ENCODE measurements at regions not wholly inside any gene's neighbourhood (a gene's known extent, or its start where the extent isn't known, plus 50 kb on each side); places are given as distances from the start of the nearest gene placed in this dataset.
"Not testable (repeated sequence)": the region's sequence is repeated elsewhere in the genome, so short reads cannot be mapped to it uniquely, and the experiment has no call there.

GRCh38 chr10:3255075-3255474 lies 82.5 kb upstream of the PITRM1 start:
- H3K9me3 Mint-ChIP-seq (ENCODE audit: insufficient read depth): no peaks in the 10 kb centered on the region
- Histone ChIP-seq H4K20me1 (ENCODE audit: control insufficient read depth, insufficient read depth, low read length, poor library complexity, severe bottlenecking) (no peaks in the 10 kb centered on the region), H3K4me3 (ENCODE audit: control extremely low read depth in 1 of 5, extremely low read depth in 1 of 5, insufficient read depth in 1 of 5, low read depth in 2 of 5, low read length in 4 of 5) (no peak overlapping the region), H3K36me3 (replicated peaks in 1 of 2; ENCODE audit: control extremely low read depth in 1 of 2, control insufficient read depth in 1 of 2, extremely low read depth in 1 of 2, insufficient read depth in 2 of 2, low read length in 1 of 2) (no peaks in the 10 kb centered on the region), H3K4me2 (replicated peaks; ENCODE audit: low read depth, low read length, poor library complexity, severe bottlenecking) (no peak overlapping the region), H3K4me1 (ENCODE audit: control insufficient read depth in 2 of 2, insufficient read depth in 2 of 2, low read length in 2 of 2) (no peaks in the 10 kb centered on the region), H3K27me3 (replicated peaks in 1 of 4; ENCODE audit: control extremely low read depth in 1 of 4, control insufficient read depth in 3 of 4, insufficient read depth in 4 of 4, low read length in 3 of 4) (no peaks in the 10 kb centered on the region), H3K9ac (ENCODE audit: low read length) (no peak overlapping the region), H3K9me3 (ENCODE audit: control extremely low read depth in 1 of 3, control insufficient read depth in 2 of 3, insufficient read depth in 1 of 3, low read length in 2 of 3) (no peaks in the 10 kb centered on the region), H3K79me2 (ENCODE audit: control insufficient read depth, insufficient read depth, low read length) (no peaks in the 10 kb centered on the region), H2AFZ (ENCODE audit: insufficient read depth, low read depth, low read length, poor library complexity, severe bottlenecking) (no peak overlapping the region), H3K27ac (ENCODE audit: low read length in 2 of 2) (no peak overlapping the region)
- H3K27ac Mint-ChIP-seq: no peak overlapping the region
- DNase-seq: no peak
- no peak for ATAC-seq (ENCODE audit: low read depth)
- ChIA-PET CTCF (no interaction called here), POLR2A (no interaction called here)
- peaks cover 30% of the 10 kb centered on the region for H3K27me3 Mint-ChIP-seq
- no peak overlapping the region for H3K4me3 Mint-ChIP-seq
- H3K4me1 Mint-ChIP-seq: no peaks in the 10 kb centered on the region
- WGBS (ENCODE audit: insufficient coverage): 76% methylated on average over 4 of the region's 5 CpGs
- no peak for TF ChIP-seq CTCF (IDR thresholded peaks at IDR 0.05)
- no peak for TF ChIP-seq EZH2 (IDR thresholded peaks at IDR 0.05; ENCODE audit: borderline replicate concordance, insufficient read depth, low read depth, low read length, poor library complexity, severe bottlenecking)
- intact Hi-C loops (cut with micrococcal nuclease): no loop called here

- H3K9me3 ChIP-seq (ENCODE audit: control extremely low read depth in 1 of 3, control insufficient read depth in 2 of 3, insufficient read depth in 1 of 3, low read length in 2 of 3); H3K4me3 ChIP-seq (ENCODE audit: control extremely low read depth in 1 of 5, extremely low read depth in 1 of 5, insufficient read depth in 1 of 5, low read depth in 2 of 5, low read length in 4 of 5); H3K4me2 ChIP-seq (replicated peaks; ENCODE audit: low read depth, low read length, poor library complexity, severe bottlenecking); H4K20me1 ChIP-seq (ENCODE audit: control insufficient read depth, insufficient read depth, low read length, poor library complexity, severe bottlenecking); H3K79me2 ChIP-seq (ENCODE audit: control insufficient read depth, insufficient read depth, low read length); H3K9me3 Mint-ChIP-seq (ENCODE audit: insufficient read depth); H3K4me1 ChIP-seq (ENCODE audit: control insufficient read depth in 2 of 2, insufficient read depth in 2 of 2, low read length in 2 of 2); H2AFZ ChIP-seq (ENCODE audit: insufficient read depth, low read depth, low read length, poor library complexity, severe bottlenecking); H3K27me3 ChIP-seq (replicated peaks in 1 of 4; ENCODE audit: control extremely low read depth in 1 of 4, control insufficient read depth in 3 of 4, insufficient read depth in 4 of 4, low read length in 3 of 4); H3K4me3 Mint-ChIP-seq; H3K36me3 ChIP-seq (replicated peaks in 1 of 2; ENCODE audit: control extremely low read depth in 1 of 2, control insufficient read depth in 1 of 2, extremely low read depth in 1 of 2, insufficient read depth in 2 of 2, low read length in 1 of 2); POLR2A ChIA-PET; DNase-seq; CTCF ChIA-PET; H3K27ac ChIP-seq (ENCODE audit: low read length in 2 of 2); H3K4me1 Mint-ChIP-seq; intact Hi-C loops (cut with micrococcal nuclease); ATAC-seq (ENCODE audit: low read depth); H3K27ac Mint-ChIP-seq; H3K9ac ChIP-seq (ENCODE audit: low read length): not testable (repeated sequence)
- peaks cover 27% of the 10 kb centered on the region for H3K27me3 Mint-ChIP-seq
- WGBS (ENCODE audit: insufficient coverage): 91% methylated on average over 3 of the region's 3 CpGs
Observed at GRCh38 chr10:3253974-3254373, 81.4 kb upstream of the PITRM1 start.

Data from B cell (primary cell).